GM18951 (cell line): ENCODE measurements at regions not wholly inside any gene's neighbourhood (a gene's known extent, or its start where the extent isn't known, plus 50 kb on each side); places are given as distances from the start of the nearest gene placed in this dataset.

Experiments used
- POLR2A ChIP-seq: IDR thresholded peaks from 4 replicates; pipeline ENCODE4 v1.6.1; 2011; ENCODE audit warnings: mild to moderate bottlenecking; ENCODE audit not compliant: insufficient read length, insufficient read depth; ENCODE audit errors: extremely low read depth
- in situ Hi-C: fragments of 300-500 bp; cut with MboI; formaldehyde crosslinking; loops from one replicate; pipeline ENCODE4 v1.12.0; 2022; ENCODE audit warnings: low sequenced_read_pairs, mixed read lengths, inconsistent platforms; ENCODE audit not compliant: unreplicated experiment

DNA sequence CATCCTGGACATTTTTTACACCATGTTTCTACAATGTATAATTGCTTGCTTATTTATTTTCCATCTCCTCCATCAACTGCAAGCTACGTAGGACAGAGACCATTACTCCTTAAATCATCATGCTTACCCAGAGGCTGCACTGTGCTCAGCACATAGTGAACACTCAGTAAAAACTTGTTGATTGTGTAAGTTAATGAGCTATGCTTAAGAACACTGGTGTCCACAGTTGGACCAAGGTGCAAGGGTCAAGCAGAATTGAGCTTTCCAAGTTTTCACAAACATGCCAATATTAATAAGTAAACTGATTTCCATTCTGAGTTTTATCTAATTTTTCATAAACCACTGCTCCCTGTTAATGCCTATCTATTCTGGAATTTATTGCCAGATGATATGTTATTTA, 464.2 kb upstream of the TCF4 start:
- TF ChIP-seq POLR2A, result no peak
- in situ Hi-C loops, result no loop called here

DNA sequence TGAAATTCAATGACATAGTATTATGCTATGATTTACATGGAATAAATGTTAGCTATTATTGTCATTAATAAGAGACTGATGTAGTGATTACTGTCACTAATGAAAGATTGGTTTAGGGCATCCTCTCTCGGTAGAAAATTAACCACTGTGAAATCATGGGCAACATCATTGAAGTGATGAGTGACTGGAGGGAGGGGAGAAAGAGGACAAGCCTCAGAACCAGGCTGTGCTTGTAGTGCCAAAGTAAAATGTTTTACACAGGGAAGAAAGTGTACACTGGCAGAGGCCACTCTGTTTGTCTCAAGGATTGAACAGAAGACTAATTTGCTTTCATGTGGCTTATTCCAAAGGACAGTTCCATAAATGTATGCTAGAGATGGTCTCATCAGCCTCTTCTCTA, 456.2 kb upstream of the TCF4 start:
- in situ Hi-C loops, result no loop called here
- no peak for TF ChIP-seq POLR2A

DNA sequence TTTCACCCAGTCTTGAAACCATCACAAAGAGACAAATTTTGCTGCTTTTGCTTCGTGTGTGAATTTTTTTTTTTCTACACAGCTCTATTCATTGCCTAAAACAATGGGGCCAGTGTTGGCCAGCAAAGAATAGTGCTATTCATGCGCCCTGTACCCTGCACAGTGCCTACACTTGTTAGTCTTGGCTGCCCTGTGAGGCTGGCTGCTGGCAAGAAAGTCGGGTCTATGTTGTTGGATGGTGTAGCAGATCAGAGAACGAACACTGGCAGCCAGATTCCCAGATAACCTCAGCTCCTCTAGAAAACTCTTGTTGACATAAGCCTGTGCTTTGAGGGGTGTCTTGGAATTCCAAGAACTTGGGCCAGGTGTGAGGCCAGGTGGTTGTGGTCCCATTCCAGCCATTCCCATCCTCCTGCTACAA, 455.7 kb upstream of the TCF4 start:
- in situ Hi-C loops, result no loop called here
- TF ChIP-seq POLR2A, result no peak

DNA sequence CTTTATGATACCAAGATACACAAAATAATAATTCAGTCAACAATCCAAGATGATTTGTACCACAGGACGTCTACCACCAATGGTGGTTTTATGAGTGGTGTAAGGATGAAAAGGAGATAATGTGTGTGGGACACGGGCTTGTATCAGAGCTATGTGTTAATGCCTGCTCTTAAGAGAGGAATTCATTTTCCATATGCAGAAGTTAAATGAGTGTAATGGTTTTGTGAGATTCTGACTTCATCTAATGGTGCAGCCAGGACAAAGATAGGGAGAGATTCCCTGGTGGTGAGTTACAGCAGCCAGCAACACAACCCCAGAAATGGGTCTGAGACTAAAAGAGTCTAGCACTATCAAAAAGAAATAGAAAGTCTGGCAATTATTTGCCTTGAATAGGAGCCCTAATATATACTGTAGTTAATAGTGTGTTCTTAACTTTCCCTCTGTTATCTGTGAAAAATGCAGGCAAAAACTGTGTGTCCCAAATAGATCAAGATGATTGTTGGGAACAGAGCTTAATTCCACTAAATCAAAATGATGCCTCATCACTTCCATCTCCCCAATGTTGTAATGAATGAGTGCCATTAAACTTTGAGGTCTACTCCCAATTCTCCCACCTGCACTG, 455.0 kb upstream of the TCF4 start:
- TF ChIP-seq POLR2A, result no peak
- in situ Hi-C loops, result no loop called here

DNA sequence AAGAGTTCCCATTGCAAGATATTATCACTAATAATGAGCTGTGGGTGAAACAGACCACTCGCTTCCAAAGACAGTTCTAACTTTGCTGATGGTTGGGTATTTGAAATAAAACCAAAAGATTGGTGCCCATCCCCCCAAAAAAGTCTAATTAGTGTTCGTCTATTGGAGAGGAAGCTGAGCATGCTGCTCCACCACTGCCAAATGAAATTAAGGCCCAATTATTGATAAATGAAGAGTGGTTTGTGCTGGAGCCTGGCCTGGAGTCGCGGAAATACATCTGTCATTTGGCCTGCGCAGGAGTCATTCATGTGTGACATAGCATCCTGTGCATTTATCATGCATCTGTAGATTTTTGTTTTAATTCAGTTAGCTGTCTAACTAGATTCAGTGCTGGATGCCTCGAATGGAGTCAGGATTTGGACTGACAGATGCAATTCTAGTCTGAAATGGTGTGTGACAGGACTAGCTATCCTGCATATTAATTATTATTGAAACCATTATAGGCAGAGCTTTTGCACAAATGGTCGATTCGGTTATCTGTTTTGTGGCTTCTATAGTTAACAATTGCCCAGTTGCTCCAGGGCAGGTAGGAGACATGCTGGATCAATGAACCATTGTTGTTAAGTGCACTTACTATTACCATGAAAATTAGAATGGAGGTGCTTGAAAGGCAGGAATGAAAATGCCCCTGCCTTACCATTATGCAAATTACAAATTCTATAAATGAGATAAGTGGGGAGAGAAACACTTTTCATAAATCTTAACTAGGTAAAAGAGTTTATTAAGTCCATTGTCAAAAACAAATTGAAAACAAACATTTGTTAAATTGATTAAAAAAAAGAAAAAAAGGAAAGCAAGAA, 450.4 kb upstream of the TCF4 start:
- in situ Hi-C loops, result no loop called here
- TF ChIP-seq POLR2A, result no peak

DNA sequence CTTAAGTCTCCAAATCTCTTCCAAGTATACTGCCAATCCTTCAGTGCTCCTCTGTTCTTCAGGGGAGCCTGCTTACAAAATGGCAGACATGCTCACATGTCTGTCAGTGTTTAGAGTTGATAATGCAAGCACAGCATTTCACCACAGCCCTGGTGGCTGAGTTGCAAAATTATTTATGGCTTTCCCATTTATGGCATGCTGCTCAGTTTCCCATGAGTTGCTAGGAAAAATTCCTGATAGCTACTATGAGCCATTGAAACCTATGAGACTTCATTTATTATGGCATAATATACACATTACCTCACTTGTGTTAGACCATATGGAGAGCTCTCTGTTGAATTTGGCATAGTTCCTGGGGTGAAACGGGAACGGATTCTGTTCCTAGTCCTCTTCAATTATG, 448.7 kb upstream of the TCF4 start:
- no peak for TF ChIP-seq POLR2A
- in situ Hi-C loops, result no loop called here

DNA sequence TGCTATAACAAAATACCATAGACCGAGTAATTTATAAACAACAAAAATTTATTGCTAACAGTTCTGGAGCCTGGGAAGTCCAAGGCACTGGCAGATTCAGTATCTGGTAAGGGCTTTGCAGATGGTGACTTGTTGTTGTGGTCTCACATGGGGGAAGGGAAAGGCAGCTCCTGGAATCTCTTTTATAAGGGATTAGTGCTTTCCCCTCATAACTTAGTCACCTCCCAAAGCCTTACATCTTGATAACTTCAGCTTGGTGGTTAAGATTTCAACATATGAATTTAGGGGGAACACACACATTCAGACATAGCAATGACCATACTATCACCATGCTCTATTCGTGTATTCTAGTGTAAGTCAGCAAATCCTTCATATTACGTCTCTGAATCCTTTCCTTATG, 447.6 kb upstream of the TCF4 start:
- in situ Hi-C loops, result no loop called here

DNA sequence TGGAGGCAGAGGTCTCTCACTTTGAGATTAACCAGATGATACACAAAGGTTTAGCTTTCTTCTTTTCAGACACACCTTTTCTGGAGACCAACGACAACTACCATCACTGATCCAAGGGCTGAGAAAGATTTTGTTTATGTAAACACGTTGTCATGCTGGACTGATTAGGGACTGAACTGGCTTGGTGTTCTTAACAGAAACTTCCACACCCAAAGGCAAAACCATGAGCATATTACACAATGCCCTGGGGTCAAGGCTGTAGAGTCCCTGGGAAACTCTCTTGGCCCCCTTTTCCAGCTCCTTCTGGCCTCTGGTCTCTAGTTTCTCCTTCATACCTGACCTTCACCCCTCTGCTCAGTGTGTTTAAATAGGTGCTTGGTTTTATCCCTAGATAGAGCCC, 447.0 kb upstream of the TCF4 start:
- in situ Hi-C loops, result no loop called here
- no peak for TF ChIP-seq POLR2A

More for the DNA sequence above, 447.6 kb upstream of the TCF4 start:
- TF ChIP-seq POLR2A, result no peak

DNA sequence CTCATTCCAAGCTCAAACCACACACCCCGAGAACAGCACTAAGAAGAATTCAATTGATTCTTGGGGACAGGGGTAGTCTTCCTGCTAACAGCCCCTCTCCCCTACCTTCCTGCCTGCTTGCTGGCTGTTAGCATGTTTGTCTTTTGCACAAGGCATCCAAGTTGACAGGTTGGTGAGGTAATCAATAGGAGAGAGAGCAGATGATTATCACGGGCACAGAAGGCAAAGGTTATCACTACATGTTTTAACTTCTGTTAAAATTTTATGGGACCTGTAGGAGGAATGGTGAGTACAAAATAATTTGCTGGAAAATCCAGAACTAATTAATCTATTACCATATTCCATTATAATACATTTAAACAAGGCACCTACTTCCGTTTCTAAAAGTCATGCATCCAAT, 442.1 kb upstream of the TCF4 start:
- in situ Hi-C loops, result no loop called here
- TF ChIP-seq POLR2A, result no peak

DNA sequence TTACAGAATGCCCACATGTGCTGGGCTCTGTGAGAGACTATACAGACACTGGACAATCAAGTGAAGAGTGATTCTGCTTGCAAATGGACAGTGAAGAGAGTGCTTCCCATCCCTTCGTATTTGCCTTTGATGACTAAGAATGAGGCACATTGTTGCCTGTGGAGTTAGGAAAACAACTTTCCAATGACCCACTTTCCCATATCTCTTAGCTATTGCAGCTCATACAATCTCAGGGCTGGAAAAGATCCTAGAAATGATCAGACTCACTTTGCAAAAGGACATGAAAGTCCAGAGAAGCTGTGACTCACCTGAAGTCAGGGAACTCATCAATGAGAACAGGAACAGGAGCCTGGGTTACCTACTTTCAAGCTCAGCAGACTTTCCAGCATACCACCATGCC, 440.5 kb upstream of the TCF4 start:
- no peak for TF ChIP-seq POLR2A
- in situ Hi-C loops, result no loop called here

DNA sequence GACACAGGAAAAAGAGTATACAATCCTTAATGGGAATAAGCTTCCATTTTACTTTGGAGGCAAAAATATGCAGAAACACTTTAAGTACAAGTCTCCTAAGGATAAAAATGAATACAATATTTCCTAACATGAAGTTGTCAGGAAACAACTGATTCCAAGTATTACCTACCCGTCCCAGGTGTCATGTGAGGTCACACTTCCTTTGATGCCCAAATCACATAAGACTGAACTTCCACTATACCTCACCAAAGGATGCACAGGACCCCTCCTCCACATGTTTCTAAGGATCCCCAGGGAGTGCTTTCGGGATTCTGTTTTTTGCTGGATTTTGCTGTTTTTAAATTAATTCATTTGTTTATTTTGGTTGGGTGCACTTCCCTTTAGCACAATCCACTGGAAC, 438.5 kb upstream of the TCF4 start:
- in situ Hi-C loops, result no loop called here
- TF ChIP-seq POLR2A, result no peak

DNA sequence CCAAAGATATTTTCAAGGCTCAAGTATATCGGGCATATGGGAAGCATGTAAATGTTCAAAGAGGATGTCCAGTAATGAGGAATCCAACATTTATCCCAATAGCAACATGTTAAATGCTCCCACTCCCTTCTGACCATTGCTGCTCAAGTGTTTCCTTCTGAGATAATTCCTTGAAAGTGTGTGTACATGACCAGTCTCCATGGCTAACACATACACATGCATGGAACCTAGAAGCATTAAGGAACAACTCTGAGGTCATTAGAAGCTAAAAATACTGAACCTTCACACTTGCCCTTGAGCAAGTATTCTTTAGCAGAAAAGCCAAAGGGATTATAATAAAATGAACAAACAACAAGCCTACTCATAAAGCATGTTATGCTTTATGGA, 433.8 kb upstream of the TCF4 start:
- in situ Hi-C loops, result no loop called here

DNA sequence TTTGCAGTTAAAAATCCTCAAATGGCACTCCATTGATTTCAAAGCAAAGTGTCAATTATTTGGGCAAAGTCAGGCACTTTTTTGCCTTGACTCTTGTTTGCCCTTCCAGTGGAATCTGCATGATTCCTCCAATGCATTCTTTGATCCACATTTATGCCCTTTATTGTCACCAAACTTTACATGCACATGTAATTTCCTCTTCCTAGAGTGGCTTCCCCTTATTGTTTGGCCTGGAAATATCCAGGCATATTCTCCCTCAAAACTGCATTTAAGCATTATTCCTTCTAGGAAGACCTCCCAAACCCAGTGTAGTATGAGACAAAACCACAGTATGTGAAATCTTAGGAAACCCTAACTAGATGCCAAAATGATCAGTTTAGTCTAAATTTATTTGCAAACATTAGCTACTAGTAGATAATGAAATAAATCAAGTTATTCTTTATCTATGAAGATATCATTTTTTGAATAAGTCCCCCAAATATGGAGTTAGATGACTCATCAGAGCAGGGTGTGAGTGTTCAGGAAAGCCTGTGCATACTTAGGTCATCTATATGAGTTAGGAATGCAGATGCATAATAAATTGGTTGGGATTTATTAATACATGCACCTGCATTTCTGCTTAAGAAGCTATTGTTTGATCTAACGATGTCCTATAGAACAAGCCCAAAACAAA, 433.3 kb upstream of the TCF4 start:
- TF ChIP-seq POLR2A, result no peak
- in situ Hi-C loops, result no loop called here

More for the DNA sequence above, 433.8 kb upstream of the TCF4 start:
- TF ChIP-seq POLR2A, result no peak

DNA sequence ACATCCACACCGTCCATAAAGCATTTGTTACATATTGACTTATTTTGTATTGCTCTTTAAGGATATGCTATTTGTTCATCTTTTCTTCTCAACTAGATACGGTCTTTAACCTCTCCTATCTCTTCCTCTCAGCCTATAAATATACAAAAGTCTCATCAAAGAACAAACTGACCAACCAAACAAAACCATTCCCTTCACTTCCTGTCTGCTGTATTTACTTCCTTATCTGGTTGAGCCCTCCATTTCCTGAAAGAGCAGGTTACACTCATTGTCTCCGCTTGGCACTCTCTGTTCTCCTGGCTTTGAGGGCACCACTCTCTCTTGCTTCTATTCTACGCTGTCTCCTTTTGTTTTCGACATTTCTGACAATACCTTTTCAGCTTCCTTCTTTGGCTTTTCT, 431.9 kb upstream of the TCF4 start:
- in situ Hi-C loops, result no loop called here
- TF ChIP-seq POLR2A, result no peak
